ENCODE measurements at regions not wholly inside any gene's neighbourhood (a gene's known extent, or its start where the extent isn't known, plus 50 kb on each side); places are given as distances from the start of the nearest gene placed in this dataset.

- no peak for DNase-seq (ENCODE audit: low read depth)
These were observed 54.1 kb downstream of the IRF2BPL start for GRCh38 chr14:76974365-76974764.

GRCh38 chr14:76971549-76971948, 57.0 kb downstream of the IRF2BPL start:
- DNase-seq (ENCODE audit: low read depth) = no peak

- no peak for DNase-seq (ENCODE audit: low read depth)
These were observed 59.9 kb downstream of the IRF2BPL start for GRCh38 chr14:76968621-76969063.

GRCh38 chr14:76967788-76968187, 60.7 kb downstream of the IRF2BPL start:
- DNase-seq (ENCODE audit: low read depth) = no peak

- no peak for DNase-seq (ENCODE audit: low read depth)
These were observed 63.3 kb downstream of the IRF2BPL start for GRCh38 chr14:76965232-76965631.

GRCh38 chr14:76964695-76965094, 63.8 kb downstream of the IRF2BPL start:
- DNase-seq (ENCODE audit: low read depth) = no peak

- no peak for DNase-seq (ENCODE audit: low read depth)
These were observed 65.1 kb downstream of the IRF2BPL start for GRCh38 chr14:76963372-76963771.

GRCh38 chr14:76962303-76962660, 66.2 kb downstream of the IRF2BPL start:
- DNase-seq (ENCODE audit: low read depth) = no peak

- peak; percentile 98 for DNase-seq (ENCODE audit: low read depth)
These were observed 66.7 kb downstream of the IRF2BPL start for GRCh38 chr14:76961631-76962302.

GRCh38 chr14:76958980-76959710, 69.4 kb downstream of the IRF2BPL start:
- no peak for DNase-seq (ENCODE audit: low read depth)

GRCh38 chr14:76958020-76958979, 70.2 kb downstream of the IRF2BPL start:
- no peak for DNase-seq (ENCODE audit: low read depth)

- no peak for DNase-seq (ENCODE audit: low read depth)
These were observed 71.2 kb downstream of the IRF2BPL start for GRCh38 chr14:76957224-76957891.

- DNase-seq (ENCODE audit: low read depth) = peak; percentile 93
These were observed 72.0 kb downstream of the IRF2BPL start for GRCh38 chr14:76956316-76957090.

GRCh38 chr14:76955575-76956315, 72.8 kb downstream of the IRF2BPL start:
- DNase-seq (ENCODE audit: low read depth) = peak; percentile 34

GRCh38 chr14:76954394-76955190, 73.9 kb downstream of the IRF2BPL start:
- DNase-seq (ENCODE audit: low read depth) = no peak

- peak; percentile 55 for DNase-seq (ENCODE audit: low read depth)
These were observed 75.1 kb downstream of the IRF2BPL start for GRCh38 chr14:76953311-76953945.

- no peak for DNase-seq (ENCODE audit: low read depth)
These were observed 77.3 kb downstream of the IRF2BPL start for GRCh38 chr14:76951166-76951565.

GRCh38 chr14:76950055-76951020, 78.2 kb downstream of the IRF2BPL start:
- no peak for DNase-seq (ENCODE audit: low read depth)
